SU-DHL-6 (cell line): ENCODE measurements at regions not wholly inside any gene's neighbourhood (a gene's known extent, or its start where the extent isn't known, plus 50 kb on each side); places are given as distances from the start of the nearest gene placed in this dataset.

Experiments
- CTCF ChIP-seq: fragments of 200-600 bp; sonication (generic); IDR thresholded peaks from one replicate; pipeline ENCODE4 v1.5.1; 2017; ENCODE audit warnings: antibody characterized with exemption, mild to moderate bottlenecking, low read length, moderate library complexity; ENCODE audit not compliant: insufficient read depth, poor library complexity, severe bottlenecking
- EZH2phosphoT487 ChIP-seq: fragments of 200-600 bp; sonication (generic), shearing (Covaris generic); conservative IDR thresholded peaks from 2 replicates; pipeline ENCODE4 v1.6.1; 2018; ENCODE audit warnings: mild to moderate bottlenecking, antibody characterized with exemption, low read length, moderate library complexity, mixed read lengths

GRCh38 chr6:114733596-114733995, 390.8 kb upstream of the HS3ST5 start:
- TF ChIP-seq CTCF = no peak
- no peak for TF ChIP-seq EZH2phosphoT487
